GM18858 (cell line): ENCODE measurements at regions not wholly inside any gene's neighbourhood (a gene's known extent, or its start where the extent isn't known, plus 50 kb on each side); places are given as distances from the start of the nearest gene placed in this dataset.

Source experiments
- ATAC-seq: cut with Tn5 transposase; IDR thresholded peaks from one replicate; pipeline ENCODE4 v1.9.1; 2021; ENCODE audit not compliant: unreplicated experiment

- no peak for ATAC-seq
Measured at GRCh38 chr9:8095672-8096086, 296.1 kb upstream of the DMAC1 start.

DNA sequence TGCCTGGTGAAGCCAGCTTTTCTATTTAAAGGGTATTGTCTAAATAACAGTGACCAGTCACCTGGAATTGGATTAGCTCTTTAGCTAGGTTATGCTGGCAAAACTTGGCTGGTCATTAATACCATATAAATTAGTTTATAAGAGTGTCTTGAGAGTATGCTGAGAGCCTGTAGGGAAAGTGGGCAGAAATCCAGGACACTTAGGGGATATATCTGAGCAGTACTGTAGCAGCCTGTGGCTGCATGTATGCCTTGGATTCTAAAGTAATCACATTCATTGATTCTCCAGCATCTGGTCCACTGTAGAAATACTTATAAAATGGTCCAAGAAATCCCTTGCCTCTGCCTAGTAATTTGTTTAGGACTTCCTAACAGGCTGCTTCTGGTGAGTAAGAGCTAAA, 288.9 kb upstream of the DMAC1 start:
- no peak for ATAC-seq

GRCh38 chr9:8085986-8086385, 286.4 kb upstream of the DMAC1 start:
- ATAC-seq = no peak

- no peak for ATAC-seq
Measured at GRCh38 chr9:8078641-8079140, 279.1 kb upstream of the DMAC1 start.

DNA sequence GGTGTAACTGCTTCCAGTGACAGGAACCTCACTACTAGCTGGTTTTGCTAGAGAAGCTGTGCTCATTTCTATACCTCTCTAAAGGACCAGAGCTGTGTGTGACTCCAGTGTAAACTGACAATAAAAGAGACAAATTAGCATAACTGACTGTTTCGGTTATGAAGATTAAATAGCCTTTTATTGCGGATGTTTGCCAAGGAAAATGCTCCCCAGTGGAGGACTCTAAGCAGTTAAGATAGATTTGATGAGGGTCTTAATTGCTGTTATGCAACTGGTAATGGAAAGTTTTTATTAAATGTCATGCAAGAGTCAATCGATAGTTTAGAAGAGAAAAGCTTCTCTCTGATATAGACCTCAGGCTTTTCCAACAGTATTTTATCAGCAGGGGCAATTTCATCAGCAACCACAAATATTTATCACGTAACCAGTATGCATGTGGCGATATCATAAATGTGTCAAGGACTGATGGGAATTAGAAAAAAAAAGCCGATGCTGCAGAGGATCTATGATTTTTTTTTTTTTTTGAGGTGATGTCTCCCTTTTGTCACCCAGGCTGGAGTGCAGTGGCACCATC, 275.2 kb upstream of the DMAC1 start:
- no peak for ATAC-seq

GRCh38 chr9:8071445-8071798, 271.8 kb upstream of the DMAC1 start:
- no peak for ATAC-seq

DNA sequence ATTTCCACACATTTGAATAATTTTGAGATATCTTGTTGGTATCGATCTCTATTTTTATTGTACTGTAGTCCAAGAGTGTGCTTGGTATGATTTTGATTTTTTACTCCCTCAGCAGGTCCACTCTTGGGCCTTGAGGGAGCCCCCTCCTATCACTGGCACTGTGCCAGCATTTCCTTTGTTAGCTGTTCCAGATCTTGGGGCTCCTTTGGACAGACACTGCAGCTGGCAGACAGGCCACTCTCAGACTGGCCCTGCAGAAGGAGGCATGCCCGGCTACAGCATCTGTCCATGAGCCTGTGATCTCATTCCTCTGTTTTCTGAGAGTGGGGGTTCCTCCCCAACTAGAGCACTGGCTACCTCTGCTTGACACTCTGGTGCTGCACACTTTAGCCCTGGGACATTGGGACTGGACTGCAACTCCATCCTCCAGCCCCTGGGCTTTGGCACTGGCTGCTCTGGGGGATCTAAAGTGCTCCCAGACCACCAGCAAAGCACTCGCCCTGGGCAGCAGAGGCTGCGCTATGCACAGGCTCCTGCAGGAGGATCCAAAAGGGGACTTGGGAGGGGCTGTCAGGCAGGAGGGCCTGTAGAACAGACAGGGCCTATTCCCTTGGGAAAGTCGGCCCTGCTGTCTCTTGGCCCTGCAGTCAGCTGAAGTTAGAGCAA, 271.3 kb upstream of the DMAC1 start:
- ATAC-seq = no peak

DNA sequence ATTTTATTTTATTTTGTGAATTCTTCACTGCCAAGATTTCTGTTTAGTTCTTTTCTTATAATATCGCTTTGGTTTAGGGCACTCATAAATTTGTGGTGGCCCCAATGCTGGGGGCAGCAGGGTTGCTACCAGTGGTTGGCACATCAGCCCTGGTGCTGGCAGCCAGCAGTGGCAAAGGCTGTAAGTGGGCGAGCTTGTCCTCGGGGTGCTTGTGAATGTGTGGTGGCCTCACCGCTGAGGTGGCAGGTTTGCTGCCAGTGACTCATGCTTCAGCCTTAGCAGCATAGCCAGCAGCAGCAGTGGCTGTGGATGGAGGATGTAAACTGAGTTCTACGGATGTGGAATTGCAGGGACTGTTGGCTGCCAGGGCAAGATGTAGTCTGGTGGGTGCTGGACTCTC, 262.9 kb upstream of the DMAC1 start:
- ATAC-seq = no peak

DNA sequence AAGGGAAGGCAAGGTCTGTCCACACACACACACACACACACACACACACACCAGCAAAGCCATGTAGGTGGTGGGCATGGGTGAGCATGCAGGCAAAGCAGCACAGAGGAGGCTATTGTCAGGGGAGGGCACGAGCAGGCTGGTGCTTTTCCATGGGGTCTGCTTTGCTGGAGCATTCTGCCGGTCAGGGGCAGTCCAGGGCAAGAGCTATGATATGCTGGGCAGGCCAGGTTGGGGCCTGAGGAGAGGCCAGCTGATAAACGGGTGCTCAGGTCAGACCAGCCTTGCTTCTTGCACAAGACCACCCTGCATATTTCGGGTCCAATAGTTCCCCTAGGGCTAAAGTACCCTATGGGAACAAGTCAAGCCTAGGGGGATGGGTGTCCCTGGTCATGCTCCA, 253.9 kb upstream of the DMAC1 start:
- ATAC-seq = no peak

- ATAC-seq = no peak
Measured at GRCh38 chr9:8052991-8053390, 253.4 kb upstream of the DMAC1 start.

DNA sequence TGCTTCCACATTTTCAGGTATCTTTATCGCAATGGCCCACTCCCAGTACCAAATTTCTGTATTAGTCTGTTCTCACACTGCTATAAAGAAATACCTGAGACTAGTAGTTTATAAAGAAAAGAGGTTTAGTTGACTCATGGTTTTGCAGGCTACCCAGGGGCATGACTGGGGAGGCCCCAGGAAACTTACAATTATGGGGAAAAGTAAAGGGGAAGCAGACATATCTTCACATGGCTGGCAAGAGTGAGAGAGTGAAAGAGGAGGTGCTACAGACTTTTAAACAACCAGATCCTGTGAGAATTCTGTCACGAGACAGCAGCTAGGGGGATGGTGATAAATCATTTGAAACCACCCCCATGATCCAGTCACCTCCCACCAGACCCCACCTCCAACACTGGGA, 238.2 kb upstream of the DMAC1 start:
- no peak for ATAC-seq

DNA sequence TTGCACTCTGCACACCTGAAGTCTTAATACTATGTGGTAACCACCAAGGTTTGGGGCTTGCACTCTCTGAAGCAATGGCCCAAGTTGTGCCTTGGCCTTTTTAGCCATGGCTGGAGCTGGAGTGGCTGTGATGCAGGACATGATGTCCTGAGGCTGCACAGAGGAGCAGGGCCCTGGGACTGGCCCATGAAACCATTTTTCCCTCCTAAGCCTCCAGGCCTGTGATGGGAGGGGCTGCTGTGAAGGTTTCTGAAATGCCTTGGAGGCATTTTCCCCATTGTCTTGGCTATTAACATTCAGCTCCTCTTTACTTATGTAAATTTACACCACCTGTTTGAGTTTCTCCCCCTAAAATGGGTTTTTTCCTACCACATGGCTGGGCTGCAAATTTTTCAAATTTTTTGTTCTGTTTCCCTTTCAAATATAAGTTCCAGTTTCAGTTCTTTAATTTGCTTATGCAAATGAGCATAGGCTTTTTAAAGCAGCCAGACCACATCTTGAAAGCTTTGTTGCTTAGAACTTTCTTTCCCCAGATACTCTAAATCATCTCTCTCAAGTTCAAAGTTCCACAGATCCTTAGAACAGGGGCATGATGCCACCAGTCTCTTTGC, 237.4 kb upstream of the DMAC1 start:
- ATAC-seq = no peak

DNA sequence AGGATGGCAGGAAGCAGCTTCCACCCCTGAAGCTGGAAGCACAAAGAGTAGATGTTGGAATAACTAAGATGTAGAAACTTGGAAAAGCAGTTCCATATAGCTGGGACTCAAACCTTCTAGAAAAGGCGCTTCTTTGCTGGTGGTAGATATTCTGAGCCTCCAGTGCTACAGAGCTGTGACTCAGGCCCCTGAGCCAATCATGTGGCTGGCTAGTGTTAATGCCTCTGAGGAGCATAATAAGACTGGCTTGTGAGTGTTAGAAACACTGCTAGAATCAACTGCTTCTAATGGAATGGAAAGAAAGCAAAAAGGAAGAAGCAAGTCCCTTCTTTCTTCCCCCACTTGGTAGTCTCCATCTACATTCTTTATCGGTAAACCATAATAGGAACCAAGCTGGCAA, 234.2 kb upstream of the DMAC1 start:
- ATAC-seq = no peak

GRCh38 chr9:8030095-8030494, 230.5 kb upstream of the DMAC1 start:
- no peak for ATAC-seq

GRCh38 chr9:8027351-8027750, 227.8 kb upstream of the DMAC1 start:
- ATAC-seq = no peak

GRCh38 chr9:8025551-8025950, 226.0 kb upstream of the DMAC1 start:
- ATAC-seq = no peak

DNA sequence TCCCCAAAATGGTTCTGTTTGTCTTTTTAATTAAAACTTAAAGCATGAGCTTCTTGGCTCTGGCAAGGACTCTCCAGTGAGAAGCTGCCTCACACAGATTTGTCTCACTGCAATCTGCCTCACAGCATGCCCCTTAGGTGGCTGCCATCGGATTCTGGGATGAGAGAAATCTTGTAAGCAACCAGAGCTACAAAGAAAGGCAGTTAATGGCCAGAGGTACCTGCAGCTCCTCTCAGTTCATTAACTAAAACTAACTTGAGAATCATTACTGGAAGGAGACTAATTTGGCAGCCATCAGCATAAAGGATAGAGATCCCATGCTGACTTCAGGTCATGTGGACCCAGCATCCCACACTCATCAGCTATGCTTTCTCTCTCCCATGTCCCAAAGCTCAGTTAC, 220.6 kb upstream of the DMAC1 start:
- no peak for ATAC-seq

DNA sequence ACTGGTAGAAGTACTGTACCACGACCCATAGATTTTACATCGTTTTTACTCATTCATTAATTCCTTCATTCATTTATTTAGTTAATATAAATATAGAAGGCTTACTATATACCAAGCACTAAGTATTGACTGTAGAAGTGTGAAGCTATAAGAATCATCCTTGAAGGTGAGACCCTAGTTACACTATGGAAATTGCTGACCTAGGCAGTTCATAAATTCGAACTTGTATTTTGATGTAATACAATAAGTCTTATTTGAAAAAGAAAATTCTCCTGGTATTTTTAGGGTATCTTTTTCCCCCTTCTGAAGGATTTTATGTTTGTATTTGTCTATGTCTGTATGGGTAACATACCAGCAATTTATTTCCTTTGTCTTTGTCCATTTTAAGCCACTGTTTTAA, 220.1 kb upstream of the DMAC1 start:
- no peak for ATAC-seq

DNA sequence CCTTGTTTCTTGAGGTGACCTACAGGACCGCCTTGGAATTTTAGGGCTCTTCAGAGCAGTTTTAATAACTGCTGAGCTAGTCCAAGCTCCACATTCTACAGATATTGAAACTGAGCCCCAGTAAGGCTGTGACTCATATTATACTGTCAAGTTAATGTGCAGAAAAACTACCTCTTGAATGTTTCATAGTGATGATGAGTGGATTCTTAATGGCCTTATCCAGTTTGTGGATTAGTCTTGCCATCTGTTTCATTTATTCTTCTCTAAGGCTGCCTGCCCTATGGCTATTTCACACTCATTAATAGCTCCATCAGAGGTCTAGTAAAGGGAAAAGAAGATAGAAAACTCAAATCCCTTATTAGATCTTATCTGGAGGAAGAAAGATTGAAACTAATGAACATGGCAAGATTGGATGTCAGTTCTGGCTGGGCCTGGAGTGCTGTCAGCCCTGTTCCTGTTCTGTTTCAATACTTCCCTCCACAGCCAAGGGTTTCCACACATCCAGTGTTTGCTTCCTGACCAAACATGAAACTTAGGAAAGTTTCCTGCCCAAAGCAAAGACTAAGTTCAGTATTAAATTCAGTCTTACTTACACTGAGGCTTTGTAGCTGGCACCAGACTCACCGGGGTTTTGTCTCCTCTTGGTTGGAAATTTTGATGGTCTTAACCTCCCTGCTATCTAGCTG, 215.6 kb upstream of the DMAC1 start:
- no peak for ATAC-seq

- ATAC-seq = no peak
Measured at GRCh38 chr9:8012986-8013385, 213.4 kb upstream of the DMAC1 start.

DNA sequence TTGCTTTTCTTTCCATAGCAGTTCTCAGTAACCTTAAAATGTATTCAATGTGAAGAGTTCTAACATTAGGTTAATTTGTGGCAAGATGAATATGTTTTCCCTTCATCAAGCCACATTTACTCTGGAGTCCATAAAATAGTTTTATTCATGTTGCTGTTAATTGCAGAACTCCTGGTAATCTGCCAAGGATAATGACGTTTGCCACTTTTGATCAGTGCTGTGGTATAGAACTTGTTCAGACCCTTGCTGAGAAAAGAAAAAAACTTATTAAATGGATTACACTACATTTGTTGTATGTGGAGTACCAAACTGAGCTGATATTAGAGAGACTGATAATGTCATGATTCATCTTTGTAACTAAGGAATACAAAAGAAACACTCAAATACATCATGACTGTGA, 212.4 kb upstream of the DMAC1 start:
- ATAC-seq = no peak

GRCh38 chr9:7996558-7996957, 197.0 kb upstream of the DMAC1 start:
- ATAC-seq = no peak
